Aorta (tissue), 5 donors: ENCODE measurements at regions not wholly inside any gene's neighbourhood (a gene's known extent, or its start where the extent isn't known, plus 50 kb on each side); places are given as distances from the start of the nearest gene placed in this dataset.

Source experiments
- ATAC-seq: fragments of 200-7000 bp; cut with Tn5 transposase; one replicate; pipeline ENCODE4 v1.9.1; 2022; ENCODE audit warnings: moderate library complexity; ENCODE audit not compliant: low FRiP score
- DNase-seq, 2 donors: peaks; one replicate each; pipeline ENCODE4 v3.0.0-alpha.2; 2020
- H3K27ac ChIP-seq, 2 donors: one replicate each; pipeline ENCODE4 v1.5.1; 2013; ENCODE audit warnings: low read length in 2 of 2, mild to moderate bottlenecking in 2 of 2, moderate library complexity in 2 of 2, control low read depth in 1 of 2, inconsistent platforms in 1 of 2, low read depth in 1 of 2
- H3K27me3 ChIP-seq, 2 donors: one replicate each; pipeline ENCODE4 v1.6.1; 2013; ENCODE audit warnings: control low read depth in 1 of 2, low read length in 1 of 2, mild to moderate bottlenecking in 1 of 2, moderate library complexity in 1 of 2; ENCODE audit not compliant: insufficient read depth in 2 of 2, control insufficient read depth in 1 of 2
- H3K36me3 ChIP-seq, 2 donors: one replicate each; pipeline ENCODE4 v1.6.1; 2013; ENCODE audit warnings: control low read depth in 1 of 2, low read length in 1 of 2, mild to moderate bottlenecking in 1 of 2; ENCODE audit not compliant: insufficient read depth in 2 of 2, control insufficient read depth in 1 of 2
- H3K4me1 ChIP-seq, 2 donors: one replicate each; pipeline ENCODE4 v1.6.1; 2013; ENCODE audit warnings: low read length in 2 of 2, control low read depth in 1 of 2, mild to moderate bottlenecking in 1 of 2, moderate library complexity in 1 of 2; ENCODE audit not compliant: insufficient read depth in 2 of 2, control insufficient read depth in 1 of 2
- H3K4me3 ChIP-seq, 2 donors: one replicate each; pipeline ENCODE4 v1.5.1; 2013; ENCODE audit warnings: low read length in 2 of 2, control low read depth in 1 of 2, mild to moderate bottlenecking in 1 of 2
- H3K9me3 ChIP-seq: one replicate; pipeline ENCODE4 v1.6.1; 2013; ENCODE audit warnings: mild to moderate bottlenecking, low read length; ENCODE audit not compliant: control insufficient read depth
- WGBS, 2 donors: extraction: QIAGEN DNeasy Blood & Tissue Kit; methylation state at CpG; one replicate each; pipeline ENCODE4 v1.1.7; 2013; 5-methylcytosine and 5-hydroxymethylcytosine counted together
- intact Hi-C, 2 donors: fragments of 100-400 bp; cut with DNase I; formaldehyde crosslinking; loops; one replicate each; pipeline versions ENCODE4 v1.14.2 to v1.15.0; 2022
- donor health status: healthy with polysubstance abuse.
- donor health status: Bipolar disorder and iron deficiency.
- donor health status: DM: no; HTN: no; CAD: no.
- donor health status: DM: no; HTN: no; CAD: no.
- donor health status: DM: yes; HTN: yes; CAD: no.

GRCh38 chr5:2546938-2547337 lies 204.5 kb downstream of the IRX2 start:
- Histone ChIP-seq H3K27ac (no peak overlapping the region), H3K27me3 (no peaks in the 10 kb centered on the region), H3K4me3 (no peak overlapping the region), H3K36me3 (no peaks in the 10 kb centered on the region), H3K9me3 (no peaks in the 10 kb centered on the region), H3K4me1 (no peaks in the 10 kb centered on the region)
- WGBS, 2 donors: 79 to 87% methylated on average over 14 of the region's 14 CpGs
- DNase-seq (no peak), ATAC-seq (no peak)
- intact Hi-C loops: no loop called here

- ATAC-seq: no peak
- H3K4me1 ChIP-seq: no peaks in the 10 kb centered on the region
- no peaks in the 10 kb centered on the region for H3K27me3 ChIP-seq
- H3K4me3 ChIP-seq: no peak overlapping the region
- intact Hi-C loops: no loop called here
- no peaks in the 10 kb centered on the region for H3K9me3 ChIP-seq
- H3K27ac ChIP-seq: no peak overlapping the region
- 78 to 80% methylated on average over 5 of the region's 5 CpGs for WGBS, 2 donors
- no peaks in the 10 kb centered on the region for H3K36me3 ChIP-seq
- DNase-seq: no peak
Observed at GRCh38 chr5:2544003-2544402, 207.5 kb downstream of the IRX2 start.

- no peaks in the 10 kb centered on the region for H3K36me3 ChIP-seq
- 47 to 60% methylated on average over 8 of the region's 8 CpGs for WGBS, 2 donors
- no peak overlapping the region for H3K27ac ChIP-seq
- no peak overlapping the region for H3K4me3 ChIP-seq
- DNase-seq: no peak
- H3K27me3 ChIP-seq: no peaks in the 10 kb centered on the region
- no peaks in the 10 kb centered on the region for H3K9me3 ChIP-seq
- H3K4me1 ChIP-seq: no peaks in the 10 kb centered on the region
- intact Hi-C loops: no loop called here
- ATAC-seq: no peak
Observed at GRCh38 chr5:2542821-2543220, 208.7 kb downstream of the IRX2 start.

GRCh38 chr5:2542026-2542425 lies 209.5 kb downstream of the IRX2 start:
- intact Hi-C loops: no loop called here
- no peaks in the 10 kb centered on the region for H3K4me1 ChIP-seq
- WGBS, 2 donors: 88 to 90% methylated on average over 11 of the region's 11 CpGs
- no peaks in the 10 kb centered on the region for H3K36me3 ChIP-seq
- H3K4me3 ChIP-seq: no peak overlapping the region
- H3K9me3 ChIP-seq: no peaks in the 10 kb centered on the region
- no peaks in the 10 kb centered on the region for H3K27me3 ChIP-seq
- no peak for ATAC-seq
- DNase-seq: no peak
- no peak overlapping the region for H3K27ac ChIP-seq

GRCh38 chr5:2538169-2538568 lies 213.3 kb downstream of the IRX2 start:
- intact Hi-C loops: no loop called here
- ATAC-seq (no peak), DNase-seq (no peak)
- Histone ChIP-seq H3K9me3 (peaks cover 4% of the 10 kb centered on the region), H3K27ac (no peak overlapping the region), H3K4me3 (no peak overlapping the region), H3K27me3 (no peaks in the 10 kb centered on the region), H3K4me1 (no peaks in the 10 kb centered on the region), H3K36me3 (no peaks in the 10 kb centered on the region)
- WGBS, 2 donors: 30 to 35% methylated on average over 10 of the region's 10 CpGs

GRCh38 chr5:2537378-2538145 lies 213.9 kb downstream of the IRX2 start:
- no peak for DNase-seq
- 49 to 59% methylated on average over 27 of the region's 27 CpGs for WGBS, 2 donors

GRCh38 chr5:2536632-2537377 lies 214.7 kb downstream of the IRX2 start:
- WGBS, 2 donors: 71 to 73% methylated on average over 19 of the region's 19 CpGs

More at GRCh38 chr5:2537378-2538145, 213.9 kb downstream of the IRX2 start:
- no peaks in the 10 kb centered on the region for H3K27me3 ChIP-seq
- H3K9me3 ChIP-seq: peaks cover 4% of the 10 kb centered on the region
- no peak overlapping the region for H3K4me3 ChIP-seq
- ATAC-seq: no peak
- intact Hi-C loops: no loop called here
- H3K4me1 ChIP-seq: no peaks in the 10 kb centered on the region
- H3K27ac ChIP-seq: no peak overlapping the region
- no peaks in the 10 kb centered on the region for H3K36me3 ChIP-seq

GRCh38 chr5:2534970-2535369 lies 216.5 kb downstream of the IRX2 start:
- Histone ChIP-seq H3K27ac (no peak overlapping the region), H3K9me3 (peaks cover 4% of the 10 kb centered on the region), H3K4me1 (no peaks in the 10 kb centered on the region), H3K27me3 (no peaks in the 10 kb centered on the region), H3K4me3 (no peak overlapping the region), H3K36me3 (no peaks in the 10 kb centered on the region)
- no peak for ATAC-seq
- intact Hi-C loops: no loop called here
- WGBS, 2 donors: 83 to 86% methylated on average over 3 of the region's 3 CpGs
- DNase-seq: no peak

More at GRCh38 chr5:2536632-2537377, 214.7 kb downstream of the IRX2 start:
- no peak overlapping the region for H3K27ac ChIP-seq
- DNase-seq (no peak), ATAC-seq (no peak)
- no peaks in the 10 kb centered on the region for H3K36me3 ChIP-seq
- H3K4me3 ChIP-seq: no peak overlapping the region
- intact Hi-C loops: no loop called here
- no peaks in the 10 kb centered on the region for H3K27me3 ChIP-seq
- H3K9me3 ChIP-seq: peaks cover 4% of the 10 kb centered on the region
- no peaks in the 10 kb centered on the region for H3K4me1 ChIP-seq

- intact Hi-C loops: no loop called here
- H3K27ac ChIP-seq: no peak overlapping the region
- WGBS, 2 donors: 79 to 83% methylated on average over 3 of the region's 3 CpGs
- no peaks in the 10 kb centered on the region for H3K4me1 ChIP-seq
- peaks cover 4% of the 10 kb centered on the region for H3K9me3 ChIP-seq
- H3K27me3 ChIP-seq: no peaks in the 10 kb centered on the region
- no peak overlapping the region for H3K4me3 ChIP-seq
- no peaks in the 10 kb centered on the region for H3K36me3 ChIP-seq
- DNase-seq (no peak), ATAC-seq (no peak)
Observed at GRCh38 chr5:2534251-2534650, 217.2 kb downstream of the IRX2 start.
